Astrocyte (in vitro differentiated cells and primary cell): ENCODE measurements at regions not wholly inside any gene's neighbourhood (a gene's known extent, or its start where the extent isn't known, plus 50 kb on each side); places are given as distances from the start of the nearest gene placed in this dataset.
"Not testable (repeated sequence)": the region's sequence is repeated elsewhere in the genome, so short reads cannot be mapped to it uniquely, and the experiment has no call there.

Source experiments
- EZH2 ChIP-seq: IDR thresholded peaks from 2 replicates; pipeline ENCODE4 v1.6.1; 2012; ENCODE audit warnings: mild to moderate bottlenecking, low read length, inconsistent platforms; ENCODE audit not compliant: insufficient read depth
- TF ChIP-seq, protein P1 (sequence below): IDR thresholded peaks from 2 replicates; pipeline ENCODE4 v1.5.1; 2011; ENCODE audit warnings: low read depth, mild to moderate bottlenecking, inconsistent platforms, low read length, moderate library complexity; ENCODE audit not compliant: insufficient read depth

GRCh38 chr7:150146124-150146523 lies 177.0 kb upstream of the LRRC61 start:
- TF ChIP-seq, protein P1, sequence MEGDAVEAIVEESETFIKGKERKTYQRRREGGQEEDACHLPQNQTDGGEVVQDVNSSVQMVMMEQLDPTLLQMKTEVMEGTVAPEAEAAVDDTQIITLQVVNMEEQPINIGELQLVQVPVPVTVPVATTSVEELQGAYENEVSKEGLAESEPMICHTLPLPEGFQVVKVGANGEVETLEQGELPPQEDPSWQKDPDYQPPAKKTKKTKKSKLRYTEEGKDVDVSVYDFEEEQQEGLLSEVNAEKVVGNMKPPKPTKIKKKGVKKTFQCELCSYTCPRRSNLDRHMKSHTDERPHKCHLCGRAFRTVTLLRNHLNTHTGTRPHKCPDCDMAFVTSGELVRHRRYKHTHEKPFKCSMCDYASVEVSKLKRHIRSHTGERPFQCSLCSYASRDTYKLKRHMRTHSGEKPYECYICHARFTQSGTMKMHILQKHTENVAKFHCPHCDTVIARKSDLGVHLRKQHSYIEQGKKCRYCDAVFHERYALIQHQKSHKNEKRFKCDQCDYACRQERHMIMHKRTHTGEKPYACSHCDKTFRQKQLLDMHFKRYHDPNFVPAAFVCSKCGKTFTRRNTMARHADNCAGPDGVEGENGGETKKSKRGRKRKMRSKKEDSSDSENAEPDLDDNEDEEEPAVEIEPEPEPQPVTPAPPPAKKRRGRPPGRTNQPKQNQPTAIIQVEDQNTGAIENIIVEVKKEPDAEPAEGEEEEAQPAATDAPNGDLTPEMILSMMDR = not testable (repeated sequence)
- not testable (repeated sequence) for TF ChIP-seq EZH2
